ENCODE measurements at regions not wholly inside any gene's neighbourhood (a gene's known extent, or its start where the extent isn't known, plus 50 kb on each side); places are given as distances from the start of the nearest gene placed in this dataset.

GRCh38 chr1:228860911-228861831 lies 125.9 kb downstream of the RHOU start:
- no peak for TF ChIP-seq POLR2A (IDR thresholded peaks at IDR 0.05)
- no peak for TF ChIP-seq CTCF (IDR thresholded peaks at IDR 0.05)

Measured in prostate gland (tissue), 2 donors.